VCaP (cell line): ENCODE measurements at regions not wholly inside any gene's neighbourhood (a gene's known extent, or its start where the extent isn't known, plus 50 kb on each side); places are given as distances from the start of the nearest gene placed in this dataset.

Experiments used
- H3K27ac ChIP-seq: fragments of 450-650 bp; 2 replicates; pipeline ENCODE4 v1.5.1; 2017
- TF ChIP-seq, protein P1 (sequence below): fragments of 450-650 bp; conservative IDR thresholded peaks from 2 replicates; pipeline ENCODE4 v1.5.1; 2017; ENCODE audit warnings: mild to moderate bottlenecking, moderate library complexity

DNA sequence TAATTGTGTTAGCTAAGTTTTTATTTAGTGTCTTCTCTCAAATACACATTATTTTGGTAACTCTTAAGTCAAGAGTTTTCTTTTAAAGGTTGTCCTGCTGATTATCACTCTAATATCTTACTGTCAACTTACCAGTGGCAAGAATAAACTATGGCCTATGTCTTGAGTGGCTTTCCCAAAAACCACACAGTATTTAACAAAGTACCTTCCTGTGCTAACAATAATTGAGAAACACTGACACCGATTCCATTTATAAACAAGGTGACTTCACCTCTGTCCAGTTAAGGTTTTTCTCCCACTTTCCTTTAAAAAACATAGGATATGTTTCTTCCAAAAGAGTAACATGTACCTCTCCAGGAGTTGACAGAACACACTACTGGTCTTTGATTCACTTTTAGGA is 234.3 kb upstream of the CD96 start:
- TF ChIP-seq, protein P1, sequence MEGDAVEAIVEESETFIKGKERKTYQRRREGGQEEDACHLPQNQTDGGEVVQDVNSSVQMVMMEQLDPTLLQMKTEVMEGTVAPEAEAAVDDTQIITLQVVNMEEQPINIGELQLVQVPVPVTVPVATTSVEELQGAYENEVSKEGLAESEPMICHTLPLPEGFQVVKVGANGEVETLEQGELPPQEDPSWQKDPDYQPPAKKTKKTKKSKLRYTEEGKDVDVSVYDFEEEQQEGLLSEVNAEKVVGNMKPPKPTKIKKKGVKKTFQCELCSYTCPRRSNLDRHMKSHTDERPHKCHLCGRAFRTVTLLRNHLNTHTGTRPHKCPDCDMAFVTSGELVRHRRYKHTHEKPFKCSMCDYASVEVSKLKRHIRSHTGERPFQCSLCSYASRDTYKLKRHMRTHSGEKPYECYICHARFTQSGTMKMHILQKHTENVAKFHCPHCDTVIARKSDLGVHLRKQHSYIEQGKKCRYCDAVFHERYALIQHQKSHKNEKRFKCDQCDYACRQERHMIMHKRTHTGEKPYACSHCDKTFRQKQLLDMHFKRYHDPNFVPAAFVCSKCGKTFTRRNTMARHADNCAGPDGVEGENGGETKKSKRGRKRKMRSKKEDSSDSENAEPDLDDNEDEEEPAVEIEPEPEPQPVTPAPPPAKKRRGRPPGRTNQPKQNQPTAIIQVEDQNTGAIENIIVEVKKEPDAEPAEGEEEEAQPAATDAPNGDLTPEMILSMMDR: no peak

DNA sequence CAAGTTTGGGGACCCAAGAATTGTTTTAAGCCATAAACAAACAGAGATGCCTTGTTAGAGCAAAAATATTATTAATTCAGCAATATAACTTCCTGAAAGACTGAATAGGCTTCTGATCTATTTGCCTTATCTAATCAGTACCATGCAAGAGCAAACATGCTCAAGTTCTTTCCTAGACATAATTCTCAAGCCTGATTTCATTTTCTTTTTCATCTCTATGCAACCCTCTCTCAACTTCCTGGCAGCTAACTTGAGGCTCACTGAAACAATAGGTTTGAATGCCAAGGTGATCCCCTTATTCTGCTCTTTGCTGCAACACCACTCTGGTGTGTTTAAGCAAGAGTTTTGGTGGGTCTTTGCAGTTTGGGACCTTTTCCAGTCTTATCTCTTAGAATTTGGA is 230.9 kb upstream of the CD96 start:
- H3K27ac ChIP-seq: peak overlapping the region; percentile 75
- TF ChIP-seq, protein P1: no peak

More for the DNA sequence above, 234.3 kb upstream of the CD96 start:
- no peak overlapping the region for H3K27ac ChIP-seq

DNA sequence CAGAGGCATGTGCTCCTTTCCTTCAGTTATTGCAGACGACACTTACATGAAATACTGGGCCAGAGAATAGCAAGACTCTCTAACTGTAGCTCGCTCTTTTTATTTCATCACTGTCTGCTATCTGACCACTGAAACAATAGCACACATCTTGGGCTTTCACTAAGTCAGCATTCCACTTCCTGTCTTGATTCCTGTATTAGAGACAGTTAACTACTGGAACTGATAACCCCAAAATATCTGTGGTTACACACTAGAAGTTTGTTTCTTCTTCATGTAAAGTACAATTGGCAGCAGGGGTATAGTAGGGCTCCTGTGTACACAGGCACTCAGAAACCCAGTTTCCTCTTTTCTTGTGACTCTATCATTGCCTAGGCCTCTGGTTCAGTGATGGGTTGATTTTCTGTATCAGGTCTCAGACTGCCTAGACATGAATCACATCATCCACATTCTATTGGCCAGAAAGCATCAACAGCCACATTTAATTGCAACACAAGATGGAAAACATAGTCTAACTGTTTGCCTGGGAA is 230.2 kb upstream of the CD96 start:
- peak overlapping the region; percentile 75 for H3K27ac ChIP-seq
- TF ChIP-seq, protein P1: no peak

DNA sequence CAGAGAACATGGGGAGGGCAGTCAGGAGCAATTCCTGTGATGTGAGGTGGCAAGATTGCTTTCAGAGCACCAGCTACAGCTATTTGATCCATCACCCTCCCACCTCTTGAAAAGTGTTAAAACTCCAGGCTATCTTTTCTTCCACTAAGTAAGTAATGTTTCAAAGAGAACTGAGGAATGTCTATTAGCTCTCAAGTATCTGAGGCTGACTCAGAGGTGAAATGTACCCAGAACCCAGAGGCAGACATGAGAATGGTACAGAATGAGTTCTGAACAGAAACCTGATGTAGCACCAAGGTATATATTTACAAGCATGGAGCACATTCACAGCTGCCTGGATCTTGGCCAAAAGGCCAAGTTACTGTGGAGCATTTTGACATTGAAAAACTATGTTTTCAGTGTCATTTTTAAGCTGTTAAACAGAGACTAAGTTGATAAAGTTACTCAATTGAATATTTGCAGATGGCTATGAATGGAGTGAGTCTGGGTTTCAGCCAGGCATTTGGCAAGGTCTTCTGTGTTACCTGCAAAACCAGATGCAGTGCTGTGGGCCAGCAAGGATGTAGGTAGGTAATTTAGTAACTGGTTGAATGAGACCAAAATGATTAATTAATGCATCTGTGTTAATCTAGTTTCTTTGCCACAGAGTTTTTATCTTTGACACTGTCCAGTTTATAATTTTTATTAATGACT is 227.7 kb upstream of the CD96 start:
- TF ChIP-seq, protein P1: no peak
- H3K27ac ChIP-seq: peak overlapping the region; percentile 81

DNA sequence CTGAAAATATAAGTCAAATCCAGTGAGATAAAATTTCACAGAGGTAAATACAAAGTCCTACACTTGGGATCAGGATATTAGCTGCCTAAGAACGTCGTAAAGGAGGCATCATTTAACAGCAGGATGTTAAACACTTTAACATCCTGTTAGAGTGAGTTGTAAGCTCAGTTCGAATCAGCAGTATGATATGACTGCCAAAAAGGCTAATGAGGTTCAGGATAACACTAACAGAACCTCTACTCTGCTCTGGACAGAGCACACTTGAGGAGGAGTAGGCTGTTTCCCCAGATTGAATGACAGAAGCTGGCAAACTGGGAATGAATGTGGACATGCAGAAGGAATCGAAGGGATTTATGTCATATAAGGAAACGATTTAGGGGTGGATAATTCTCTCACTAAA is 227.1 kb upstream of the CD96 start:
- TF ChIP-seq, protein P1: no peak
- H3K27ac ChIP-seq: peak overlapping the region; percentile 81

DNA sequence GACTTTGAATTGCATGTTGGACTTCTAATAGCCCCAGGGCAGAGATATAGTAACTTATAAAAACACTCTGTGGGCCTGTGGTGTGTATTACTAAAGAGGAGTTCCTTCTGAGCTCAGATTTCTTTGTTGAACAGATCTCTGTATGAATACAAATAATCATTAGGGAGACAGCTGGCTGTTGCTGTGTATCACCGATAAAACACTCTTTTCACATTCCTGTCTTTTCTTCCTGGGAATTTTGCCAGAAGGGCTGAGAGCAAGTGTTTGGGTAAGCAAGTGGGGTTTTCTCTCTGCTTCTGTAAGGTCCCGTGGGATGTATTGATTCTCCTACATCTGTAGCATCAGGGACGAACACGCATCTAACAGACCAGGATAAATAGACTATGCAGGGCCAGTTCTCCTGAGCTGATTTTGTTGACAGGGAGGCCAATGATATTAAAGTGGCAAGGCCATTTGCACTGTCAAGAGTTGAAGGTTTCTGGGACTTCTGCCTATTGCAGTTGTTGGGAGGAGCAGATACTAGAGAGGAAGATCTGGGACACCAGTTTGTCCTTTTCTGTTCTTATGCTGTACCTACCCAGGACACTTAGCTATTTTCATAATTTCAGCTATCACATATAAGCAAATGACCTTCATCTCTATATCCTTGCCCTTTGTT is 225.9 kb upstream of the CD96 start:
- H3K27ac ChIP-seq: peak overlapping the region; percentile 81
- TF ChIP-seq, protein P1: no peak

DNA sequence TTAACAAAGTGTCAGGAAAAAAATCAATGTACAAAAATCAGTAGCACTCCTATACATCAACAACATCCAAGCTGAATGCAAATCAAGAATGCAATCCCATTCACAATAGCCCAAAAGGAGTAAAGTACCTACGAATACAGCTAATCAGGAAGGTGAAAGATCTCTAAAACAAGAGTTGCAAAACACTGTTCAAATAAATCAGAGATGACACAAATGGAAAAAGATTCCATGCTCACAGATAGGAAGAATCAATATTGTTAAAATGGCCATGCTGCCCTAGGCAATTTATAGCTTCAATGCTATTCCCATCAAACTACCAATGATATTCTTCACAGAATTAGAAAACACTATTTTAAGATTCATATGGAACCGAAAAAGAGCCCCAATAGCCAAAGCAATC is 223.7 kb upstream of the CD96 start:
- H3K27ac ChIP-seq: no peak overlapping the region
- TF ChIP-seq, protein P1: no peak
